HG03439 (cell line): ENCODE measurements at regions not wholly inside any gene's neighbourhood (a gene's known extent, or its start where the extent isn't known, plus 50 kb on each side); places are given as distances from the start of the nearest gene placed in this dataset.
"Not testable (repeated sequence)": the region's sequence is repeated elsewhere in the genome, so short reads cannot be mapped to it uniquely, and the experiment has no call there.

ENCODE experiments used
- ATAC-seq: cut with Tn5 transposase; IDR thresholded peaks from one replicate; pipeline ENCODE4 v1.9.1; 2021; ENCODE audit warnings: mild to moderate bottlenecking, moderate library complexity; ENCODE audit not compliant: unreplicated experiment

DNA sequence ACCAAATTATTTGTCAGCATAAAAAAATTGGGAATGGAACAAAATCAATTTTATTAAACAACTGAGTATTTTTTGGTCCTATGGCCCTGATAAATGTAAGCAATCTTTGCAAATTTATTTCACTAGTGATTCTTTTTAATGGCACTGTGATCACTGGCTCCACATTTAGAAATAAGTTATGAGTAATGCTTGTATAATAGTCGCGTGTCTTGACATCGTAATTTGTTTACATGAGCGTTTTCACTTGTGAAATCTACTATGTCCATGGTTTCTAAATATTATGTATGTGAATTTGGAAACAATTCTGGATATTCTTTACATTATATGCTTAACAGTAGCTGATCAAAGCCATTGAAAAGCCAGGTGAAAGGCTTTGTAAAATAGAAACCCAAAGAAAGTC, 817.5 kb downstream of the EFNA5 start:
- no peak for ATAC-seq

DNA sequence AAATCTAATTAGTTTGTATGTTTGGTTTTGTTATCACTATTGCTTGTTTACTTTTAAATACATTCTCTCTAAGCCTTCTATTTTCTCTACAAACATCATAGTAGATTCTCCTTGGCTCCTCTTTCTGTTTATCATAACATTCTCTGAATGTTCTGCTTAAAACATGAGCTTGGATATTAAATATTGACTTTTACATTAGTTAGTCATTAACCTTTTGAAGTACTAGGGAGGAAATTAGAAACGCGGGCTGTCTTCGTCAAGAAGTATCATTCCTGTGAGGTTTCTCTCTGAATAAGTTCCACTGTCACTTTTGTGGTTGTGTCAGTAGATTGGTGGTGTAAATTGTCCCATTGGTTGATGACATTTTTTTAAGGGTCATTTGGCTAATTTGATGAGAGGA, 821.5 kb downstream of the EFNA5 start:
- no peak for ATAC-seq

DNA sequence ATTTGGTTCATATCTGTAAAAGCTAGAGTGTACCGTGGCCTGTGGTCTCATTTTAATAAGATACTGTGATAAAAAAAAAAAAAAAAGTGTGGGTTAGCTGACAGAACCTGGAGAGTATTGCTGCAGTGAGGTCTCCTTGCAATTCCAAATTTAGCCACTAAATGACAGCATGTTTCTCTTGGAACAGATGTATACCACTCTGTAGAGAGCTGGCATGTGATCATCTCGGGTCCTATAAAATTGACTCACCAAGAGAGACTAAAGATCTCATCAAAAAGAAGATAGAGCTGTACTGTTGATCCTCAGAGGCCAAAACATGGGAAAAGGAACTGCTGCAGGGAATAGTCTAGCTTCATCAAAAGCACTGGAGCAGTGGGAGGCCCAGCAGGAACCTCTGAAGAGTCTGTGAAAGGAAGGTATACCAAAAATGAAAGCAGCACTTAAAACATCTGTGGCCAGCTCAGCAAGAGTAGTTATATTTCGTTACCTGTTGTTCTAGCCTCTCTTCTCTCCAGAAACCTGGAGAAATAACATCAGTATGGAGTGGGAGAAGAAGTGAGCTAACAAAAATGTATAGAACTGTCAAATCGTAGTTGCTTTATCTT, 826.8 kb downstream of the EFNA5 start:
- no peak for ATAC-seq

DNA sequence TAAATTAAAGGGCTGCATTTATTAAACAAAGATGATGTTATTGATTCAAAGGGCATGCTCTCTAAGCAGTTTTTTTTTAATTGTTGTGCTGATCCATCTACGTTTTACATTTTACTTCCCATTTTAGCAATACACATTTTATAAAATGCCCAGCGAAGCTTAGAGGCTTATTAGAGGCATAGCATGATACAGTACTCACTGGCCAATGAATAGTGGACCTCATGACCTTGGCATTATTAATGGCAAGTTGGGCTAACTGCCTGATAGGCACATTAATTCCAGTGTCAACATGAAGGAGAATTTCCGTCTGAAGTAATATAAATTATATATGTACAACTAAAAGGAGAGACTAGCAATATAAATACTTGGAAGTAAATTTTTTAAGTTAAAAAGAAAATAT, 837.2 kb downstream of the EFNA5 start:
- no peak for ATAC-seq

DNA sequence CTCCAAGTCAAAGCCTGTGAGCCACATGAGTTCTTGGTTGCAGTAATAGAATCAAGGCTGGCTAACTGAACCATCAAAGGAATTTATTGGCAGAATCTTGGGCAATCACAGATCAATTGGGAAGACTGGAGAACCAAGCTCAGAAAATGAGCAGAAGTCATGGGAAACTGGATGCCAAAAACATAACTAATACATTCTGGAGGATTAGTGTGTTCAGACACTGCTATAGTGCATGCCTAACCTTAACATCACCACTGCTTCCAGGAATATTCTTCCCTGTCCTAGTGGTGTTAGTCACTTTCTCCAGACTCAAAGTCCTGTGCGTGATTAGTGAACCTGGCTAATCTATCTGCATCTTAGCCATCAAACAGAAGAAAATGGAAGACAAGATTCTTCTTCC, 843.7 kb downstream of the EFNA5 start:
- no peak for ATAC-seq

DNA sequence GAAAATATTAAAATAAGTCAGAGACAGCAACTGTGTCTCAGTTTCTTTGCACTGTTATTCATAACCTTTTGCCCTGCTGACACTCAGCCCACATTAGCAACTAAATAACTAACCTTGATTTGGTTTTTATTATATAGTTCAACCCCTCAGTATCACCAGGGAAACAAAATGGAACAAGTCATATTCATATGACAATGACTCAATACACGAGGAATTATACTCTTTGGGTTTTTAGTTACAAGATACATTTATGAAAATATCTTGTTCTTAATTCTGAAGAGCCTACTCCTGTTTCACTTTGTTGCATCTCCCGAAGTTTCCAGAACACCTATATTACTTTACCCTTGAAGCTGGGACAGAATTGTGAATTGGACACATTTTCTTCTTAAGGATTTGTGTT, 845.4 kb downstream of the EFNA5 start:
- no peak for ATAC-seq

DNA sequence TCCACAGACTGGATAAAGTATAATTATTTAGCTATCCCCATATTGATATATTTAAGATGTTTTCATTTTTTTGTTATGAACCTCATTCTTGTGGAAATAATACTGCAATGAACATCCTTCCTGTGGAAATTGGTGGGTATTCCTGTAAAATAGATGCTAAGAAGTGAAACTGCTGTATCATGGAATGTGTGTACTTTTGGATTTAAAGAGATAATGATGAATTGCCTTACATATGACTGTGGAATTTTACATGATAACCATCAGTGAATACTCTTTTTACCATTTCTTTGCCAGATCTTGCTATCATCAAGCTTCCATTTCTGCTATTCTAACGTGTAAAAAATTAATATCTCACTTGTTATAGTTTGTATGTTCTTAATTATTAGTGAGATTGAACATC, 847.9 kb downstream of the EFNA5 start:
- no peak for ATAC-seq

DNA sequence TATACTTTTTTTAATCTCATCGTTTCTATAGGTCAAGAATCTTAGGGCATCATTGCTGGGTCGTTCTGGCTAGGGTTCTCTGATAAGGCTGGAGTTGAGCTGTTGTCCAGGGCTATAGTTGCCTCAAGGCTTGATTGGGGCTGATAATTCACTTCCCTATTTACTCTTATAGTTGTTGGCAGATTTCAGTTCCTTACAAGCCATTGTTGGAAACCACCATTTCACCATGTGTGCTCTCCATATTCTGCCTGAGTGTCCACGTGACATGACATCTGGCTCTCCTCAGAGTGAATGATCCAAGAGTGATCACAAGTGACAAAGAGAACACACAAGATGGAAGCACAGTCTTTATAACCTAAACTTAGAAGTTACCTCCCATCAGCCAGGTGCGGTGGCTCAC, 852.2 kb downstream of the EFNA5 start:
- no peak for ATAC-seq

DNA sequence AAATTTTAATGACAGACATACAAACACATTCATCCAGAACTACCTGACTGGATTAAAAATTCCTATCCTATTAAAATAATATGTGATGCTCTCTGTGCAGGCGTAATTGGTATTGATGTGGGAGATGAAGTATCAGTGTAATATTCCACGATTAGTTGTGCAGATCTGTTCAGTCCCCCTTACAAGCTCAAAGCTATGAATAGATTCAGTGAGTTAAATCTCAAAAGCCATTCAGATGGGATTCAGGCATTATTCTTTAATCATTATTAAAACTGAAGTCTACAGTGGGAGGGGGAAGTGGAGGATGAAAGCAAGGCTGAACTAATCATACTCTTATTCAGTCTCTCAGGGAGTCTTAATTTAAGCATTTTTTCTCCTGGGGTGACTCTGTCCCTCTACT, 855.8 kb downstream of the EFNA5 start:
- ATAC-seq = no peak

DNA sequence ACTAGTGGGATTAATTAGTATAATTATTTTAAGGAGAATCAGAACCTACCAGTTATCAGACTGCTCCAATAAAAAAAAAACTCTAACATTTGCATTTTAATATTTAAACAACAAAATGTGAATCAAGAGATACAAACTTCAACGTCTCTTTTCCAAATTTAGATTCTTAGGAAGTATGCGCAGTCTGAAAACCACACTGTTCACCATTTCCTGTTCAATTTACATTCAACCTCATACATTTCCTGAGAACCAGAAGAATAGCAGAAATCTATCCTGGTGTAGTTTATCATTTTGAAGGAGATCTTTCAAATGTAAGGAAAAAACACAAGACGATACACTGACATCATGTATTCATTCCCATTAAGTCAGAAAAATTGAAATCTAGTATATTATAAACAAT, 869.2 kb downstream of the EFNA5 start:
- no peak for ATAC-seq

DNA sequence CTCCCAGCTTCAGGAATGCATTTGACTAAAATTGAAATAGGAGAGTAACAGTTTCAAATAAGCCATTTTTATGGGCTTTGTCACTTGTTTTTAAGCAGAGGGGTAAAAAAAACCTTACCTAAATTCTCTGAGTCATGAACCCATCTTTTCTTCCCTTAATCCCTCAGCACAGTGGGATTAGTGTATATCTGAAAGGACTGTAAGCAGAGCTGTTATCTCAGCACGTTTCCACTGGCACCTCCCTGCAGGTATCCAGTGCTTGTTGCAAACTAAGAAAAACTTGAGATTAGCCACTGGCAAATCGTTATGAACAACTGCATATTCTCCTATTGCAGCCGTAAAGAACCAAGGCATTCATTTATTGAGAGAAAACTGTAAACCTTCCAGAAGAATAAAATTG, 872.7 kb downstream of the EFNA5 start:
- no peak for ATAC-seq

DNA sequence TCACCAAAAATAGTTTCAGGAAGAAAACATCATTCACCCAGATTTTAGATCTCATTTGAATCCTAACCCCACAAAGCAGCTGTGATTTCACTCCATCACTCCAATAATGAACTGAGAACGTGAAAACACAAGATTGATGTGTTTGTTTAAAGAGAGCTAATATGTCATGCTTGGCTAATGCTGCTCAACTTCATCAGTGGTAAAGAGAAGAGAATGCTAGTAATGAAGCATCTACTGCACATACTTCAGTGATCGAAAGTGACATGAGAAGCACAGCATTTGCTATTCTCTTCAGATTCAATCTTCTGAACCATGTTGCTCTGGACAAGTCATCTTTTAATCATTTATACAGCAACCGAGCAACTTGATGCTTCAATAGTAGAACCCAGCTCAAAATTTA, 874.7 kb downstream of the EFNA5 start:
- no peak for ATAC-seq

DNA sequence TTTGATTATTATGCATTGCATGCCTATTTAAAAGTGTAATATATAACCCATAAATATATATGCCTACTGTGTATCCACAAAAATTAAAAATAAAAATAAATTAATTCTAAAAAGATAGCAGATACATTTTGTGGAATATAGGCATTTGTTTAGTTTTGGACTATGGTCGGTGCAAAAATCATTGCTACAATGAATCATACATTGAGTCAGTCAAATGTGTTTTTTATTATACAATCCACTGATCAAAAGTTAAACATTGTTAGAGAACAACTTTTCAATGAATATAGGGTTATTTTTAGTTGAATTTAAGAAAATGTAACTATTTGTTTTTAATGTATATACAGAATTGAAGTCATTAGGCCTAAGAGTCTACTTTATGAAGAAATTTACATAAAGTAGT, 885.9 kb downstream of the EFNA5 start:
- no peak for ATAC-seq

DNA sequence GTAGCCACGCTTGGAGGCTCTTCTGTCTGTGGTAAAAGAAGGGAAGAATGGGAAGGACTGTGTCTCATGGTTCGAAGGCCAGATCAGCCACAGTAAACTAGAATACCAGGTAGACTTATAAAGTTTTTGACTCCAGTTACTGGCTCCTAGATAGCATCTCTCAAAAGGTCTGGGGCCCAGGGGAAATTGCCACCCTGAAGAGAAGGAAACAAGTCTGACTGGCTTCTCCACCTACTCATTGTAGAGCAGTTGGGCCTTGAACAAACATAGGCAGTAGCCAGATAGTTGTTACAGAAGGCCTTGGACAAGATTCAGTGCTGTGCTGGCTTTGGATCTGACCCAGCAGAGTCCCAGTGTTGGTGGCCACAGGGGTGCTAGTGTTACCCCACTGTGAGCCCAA, 890.4 kb downstream of the EFNA5 start:
- no peak for ATAC-seq

DNA sequence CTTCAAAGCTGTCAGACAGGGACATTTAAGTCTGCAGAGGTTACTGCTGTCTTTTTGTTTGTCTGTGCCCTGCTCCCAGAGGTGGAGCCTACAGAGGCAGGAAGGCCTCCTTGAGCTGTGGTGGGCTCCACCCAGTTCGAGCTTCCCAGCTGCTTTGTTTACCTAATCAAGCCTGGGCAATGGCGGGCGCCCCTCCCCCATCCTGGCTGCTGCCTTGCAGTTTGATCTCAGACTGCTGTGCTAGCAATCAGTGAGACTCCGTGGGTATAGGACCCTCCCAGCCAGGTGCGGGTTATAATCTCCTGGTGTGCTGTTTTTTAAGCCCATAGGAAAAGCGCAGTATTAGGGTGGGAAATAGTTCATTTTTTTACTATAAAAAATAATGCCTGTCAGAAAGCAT, 894.2 kb downstream of the EFNA5 start:
- not testable (repeated sequence) for ATAC-seq

DNA sequence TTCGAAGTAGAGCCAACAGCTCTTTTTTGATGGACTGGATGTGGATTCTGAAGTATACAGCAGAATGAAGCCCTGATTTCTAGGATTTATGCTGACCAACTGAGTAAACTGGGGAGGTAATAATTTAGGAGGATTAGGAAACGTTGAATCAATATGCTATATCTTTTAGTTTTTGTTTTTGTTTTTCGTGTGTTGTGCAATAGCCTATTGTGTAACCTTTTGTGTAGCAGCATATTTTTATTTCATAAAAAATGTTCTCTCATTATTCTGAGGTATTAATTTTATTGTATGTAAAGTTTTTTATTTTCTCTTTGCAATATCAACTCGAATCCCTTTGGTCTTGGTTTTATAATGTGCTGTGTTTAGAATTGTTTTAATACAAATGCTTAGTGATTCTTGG, 902.3 kb downstream of the EFNA5 start:
- no peak for ATAC-seq

DNA sequence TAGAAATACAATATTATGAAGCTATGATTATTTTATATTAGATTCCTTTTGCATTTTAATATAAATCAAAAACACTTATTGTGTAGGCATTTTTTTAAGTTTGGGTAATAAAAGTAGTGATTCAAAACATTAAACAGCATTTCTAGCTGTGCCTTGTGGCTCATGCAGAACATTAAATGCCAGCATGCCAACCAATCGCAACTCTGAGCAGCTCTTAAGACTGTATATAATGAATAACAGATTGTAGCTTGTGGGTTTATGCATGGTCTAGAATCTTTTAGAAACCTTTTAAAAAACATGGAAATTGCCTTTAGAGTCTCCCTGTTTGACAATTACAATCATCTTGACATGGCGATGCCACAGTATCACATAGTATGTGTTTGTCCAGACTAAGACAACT, 903.8 kb downstream of the EFNA5 start:
- no peak for ATAC-seq

DNA sequence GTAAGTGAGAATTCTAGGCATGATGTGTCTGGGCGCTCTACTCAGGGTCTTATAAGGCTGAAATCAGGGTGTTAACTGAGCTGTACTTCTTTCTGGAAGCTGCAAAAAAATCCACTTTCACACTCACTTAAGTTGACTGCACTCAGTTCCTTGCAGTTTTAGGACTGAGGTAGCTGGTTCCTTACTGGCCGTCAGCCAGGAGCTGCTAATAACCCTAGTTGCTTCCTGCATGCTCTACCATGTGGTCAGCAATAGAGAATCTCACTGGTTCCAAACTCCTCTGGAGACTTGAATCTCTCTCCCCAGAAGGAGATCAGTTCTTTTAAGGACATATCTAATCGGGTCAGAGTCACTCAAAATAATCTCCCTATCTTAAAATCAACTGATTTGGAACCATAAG, 911.2 kb downstream of the EFNA5 start:
- ATAC-seq = no peak

DNA sequence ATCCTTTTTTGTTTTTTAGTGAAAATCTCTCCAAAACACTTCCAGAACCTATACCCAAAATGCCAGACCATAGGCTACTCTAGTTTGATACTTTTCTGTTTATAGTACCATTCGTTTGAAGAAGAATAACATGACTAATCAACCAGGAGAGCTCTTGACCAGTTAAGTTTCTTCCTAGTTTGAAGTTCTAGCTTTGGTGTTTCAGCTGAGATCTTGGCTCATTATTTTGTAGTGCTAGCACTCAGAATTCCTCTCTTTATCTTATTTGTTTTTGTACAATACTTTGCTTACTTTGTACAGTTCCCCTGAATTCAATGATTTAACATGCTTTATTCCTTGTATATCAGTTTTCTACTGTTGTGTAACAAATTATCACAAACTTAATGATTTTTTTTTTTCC, 911.6 kb downstream of the EFNA5 start:
- ATAC-seq = no peak

DNA sequence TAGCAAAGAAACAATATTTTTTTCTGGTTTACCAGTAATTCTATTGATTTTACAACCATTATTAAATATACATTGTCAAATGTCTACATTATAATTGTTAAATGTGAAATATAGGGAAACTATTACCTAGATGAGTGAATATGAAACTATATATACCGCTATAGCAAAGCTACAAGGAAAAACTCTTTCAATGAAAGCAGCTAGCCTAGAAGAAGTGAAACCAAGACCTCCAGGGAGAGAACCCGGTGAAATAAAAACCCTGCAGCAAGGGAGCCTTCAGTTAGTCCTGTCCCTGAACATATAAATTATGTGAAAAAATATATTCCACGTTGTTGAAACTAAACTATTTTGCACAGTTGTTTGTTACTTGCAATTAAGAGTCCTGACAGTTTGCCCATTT, 913.1 kb downstream of the EFNA5 start:
- no peak for ATAC-seq

DNA sequence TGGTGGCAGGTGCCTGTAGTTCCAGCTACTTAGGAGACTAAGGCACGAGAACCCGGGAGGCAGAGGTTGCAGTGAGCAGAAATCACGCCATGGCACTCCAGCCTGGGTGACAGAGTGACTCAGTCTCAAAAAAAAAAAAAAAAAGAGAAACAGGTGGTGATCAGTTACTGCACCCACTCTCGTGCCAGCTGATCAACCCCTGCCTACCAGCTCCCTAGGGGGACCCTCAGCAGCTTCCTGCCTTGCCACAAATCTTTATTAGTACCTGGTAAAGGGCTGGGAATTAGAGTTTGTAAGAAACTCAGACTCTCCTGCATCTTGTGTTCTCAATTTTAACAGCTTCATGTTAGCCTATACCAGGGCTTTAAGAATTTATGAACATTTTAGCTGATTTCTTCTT, 914.9 kb downstream of the EFNA5 start:
- ATAC-seq = no peak

DNA sequence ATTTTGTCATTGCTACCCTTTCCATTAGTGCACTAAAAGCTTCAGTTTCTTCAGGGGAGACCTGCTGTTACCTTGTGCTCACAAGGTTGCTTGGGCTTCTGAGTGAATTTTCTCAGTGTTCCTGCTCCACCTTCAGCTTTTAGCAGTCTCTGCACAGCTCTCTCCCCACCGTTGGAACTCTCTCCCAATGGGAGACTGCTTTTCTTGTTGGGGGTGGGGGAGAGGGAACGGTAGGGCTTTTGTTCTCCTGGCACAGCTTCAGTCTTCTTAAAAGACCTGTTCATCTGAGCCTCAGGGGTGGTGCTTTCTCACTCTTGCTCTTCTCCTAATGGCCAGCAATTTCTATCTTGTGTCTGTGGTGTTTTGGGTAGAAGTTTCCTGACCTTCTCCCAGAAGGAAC, 915.7 kb downstream of the EFNA5 start:
- ATAC-seq = no peak

DNA sequence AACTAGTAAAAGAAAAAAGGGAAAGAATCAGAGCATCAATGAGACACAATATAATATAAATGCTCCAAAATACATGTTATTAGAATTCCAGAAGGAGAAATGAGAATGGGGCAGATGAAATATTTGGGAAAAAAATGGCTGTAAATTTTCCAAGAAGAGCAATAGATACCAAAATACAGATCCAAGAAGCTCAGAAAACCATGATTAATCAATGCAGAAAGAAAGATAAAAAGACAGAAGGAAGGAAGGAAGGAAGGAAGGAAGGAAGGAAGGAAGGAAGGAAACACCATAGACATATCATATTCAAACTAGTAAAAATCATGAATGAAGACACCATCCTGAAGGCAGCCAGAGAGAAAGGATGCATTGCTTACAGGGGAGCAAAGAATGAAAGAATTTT, 920.9 kb downstream of the EFNA5 start:
- ATAC-seq = no peak

DNA sequence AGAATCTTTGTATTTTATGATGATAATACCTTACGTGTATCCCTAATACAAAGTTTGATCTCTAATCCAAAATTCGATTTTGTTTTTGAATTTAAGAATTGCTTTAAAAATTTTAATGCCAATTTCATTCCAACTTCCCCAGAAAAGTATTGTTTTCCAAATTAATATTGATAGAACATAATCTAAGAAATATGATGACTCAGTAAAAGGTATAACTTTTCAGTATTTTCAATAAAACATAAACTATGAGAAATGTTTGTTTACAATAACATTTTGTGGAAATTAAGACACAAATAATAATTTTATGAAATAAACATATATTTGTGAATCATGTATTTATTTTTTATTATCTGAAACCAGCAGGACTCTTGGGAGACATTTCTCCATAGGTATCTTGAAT, 931.6 kb downstream of the EFNA5 start:
- no peak for ATAC-seq
